ENCODE measurements at regions not wholly inside any gene's neighbourhood (a gene's known extent, or its start where the extent isn't known, plus 50 kb on each side); places are given as distances from the start of the nearest gene placed in this dataset.

GRCh38 chr5:29157975-29158374 lies 2035.5 kb upstream of the CDH6 start:
- ATAC-seq (ENCODE audit: poor library complexity): no peak
- Histone ChIP-seq H3K4me1 (ENCODE audit: insufficient read depth, low read length) (no peaks in the 10 kb centered on the region), H3K36me3 (ENCODE audit: insufficient read depth, low read length) (no peaks in the 10 kb centered on the region), H3K27ac (ENCODE audit: low read depth in 1 of 2, low read length in 2 of 2) (no peak overlapping the region), H3K9me3 (ENCODE audit: control insufficient read depth in 1 of 2, insufficient read depth in 1 of 2, low read length in 2 of 2) (peaks cover 0 to 5% of the 10 kb centered on the region in 2 experiments), H3K4me3 (ENCODE audit: low read length) (no peak overlapping the region), H3K27me3 (ENCODE audit: control insufficient read depth in 1 of 2, insufficient read depth in 2 of 2, low read length in 2 of 2) (no peaks in the 10 kb centered on the region)
- Mint-ChIP-seq H3K27me3 (no peaks in the 10 kb centered on the region), H3K36me3 (ENCODE audit: low read depth) (no peaks in the 10 kb centered on the region), H3K4me3 (no peak overlapping the region), H3K9me3 (peaks cover 9% of the 10 kb centered on the region), H3K27ac (no peak overlapping the region), H3K4me1 (ENCODE audit: low read depth) (no peaks in the 10 kb centered on the region)
- no peak for DNase-seq
- ChIA-PET CTCF (no interaction called here), POLR2A (no interaction called here)
- TF ChIP-seq CTCF (IDR thresholded peaks at IDR 0.05): no peak
- intact Hi-C loops (cut with DNase I, micrococcal nuclease): no loop called here

DNA sequence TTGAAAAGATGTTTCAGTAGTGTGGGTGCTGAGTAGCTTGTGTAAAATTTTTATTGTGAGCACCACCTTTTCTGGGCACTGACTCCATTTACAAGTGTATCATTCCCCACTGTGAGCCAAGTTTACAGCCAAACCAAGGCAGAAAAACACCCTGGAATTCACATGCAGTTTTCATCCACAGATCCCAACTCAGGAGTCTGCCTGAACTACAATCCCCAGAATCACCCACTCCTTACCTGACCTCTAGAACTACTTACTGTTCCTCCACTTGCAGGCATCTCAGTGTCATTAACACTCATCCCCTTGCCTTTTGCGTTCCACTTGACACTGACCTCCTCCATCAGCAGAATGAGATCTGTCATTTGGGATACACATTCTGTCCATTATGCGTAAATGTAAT lies 2042.6 kb upstream of the CDH6 start:
- DNase-seq (no peak), ATAC-seq (ENCODE audit: poor library complexity) (no peak)
- no peak overlapping the region for H3K27ac ChIP-seq (ENCODE audit: low read depth in 1 of 2, low read length in 2 of 2)
- intact Hi-C loops (cut with DNase I, micrococcal nuclease): no loop called here
- ChIA-PET CTCF (no interaction called here), POLR2A (no interaction called here)
- Mint-ChIP-seq H3K27me3 (no peaks in the 10 kb centered on the region), H3K9me3 (peaks cover 6% of the 10 kb centered on the region), H3K27ac (no peak overlapping the region), H3K36me3 (ENCODE audit: low read depth) (no peaks in the 10 kb centered on the region), H3K4me1 (ENCODE audit: low read depth) (no peaks in the 10 kb centered on the region), H3K4me3 (no peak overlapping the region)
- no peak for TF ChIP-seq CTCF (IDR thresholded peaks at IDR 0.05)
- H3K36me3 ChIP-seq (ENCODE audit: insufficient read depth, low read length): no peaks in the 10 kb centered on the region
- no peaks in the 10 kb centered on the region for H3K4me1 ChIP-seq (ENCODE audit: insufficient read depth, low read length)
- H3K4me3 ChIP-seq (ENCODE audit: low read length): no peak overlapping the region
- H3K27me3 ChIP-seq (ENCODE audit: control insufficient read depth in 1 of 2, insufficient read depth in 2 of 2, low read length in 2 of 2): no peaks in the 10 kb centered on the region
- H3K9me3 ChIP-seq (ENCODE audit: control insufficient read depth in 1 of 2, insufficient read depth in 1 of 2, low read length in 2 of 2): peaks cover 0 to 4% of the 10 kb centered on the region in 2 experiments

DNA sequence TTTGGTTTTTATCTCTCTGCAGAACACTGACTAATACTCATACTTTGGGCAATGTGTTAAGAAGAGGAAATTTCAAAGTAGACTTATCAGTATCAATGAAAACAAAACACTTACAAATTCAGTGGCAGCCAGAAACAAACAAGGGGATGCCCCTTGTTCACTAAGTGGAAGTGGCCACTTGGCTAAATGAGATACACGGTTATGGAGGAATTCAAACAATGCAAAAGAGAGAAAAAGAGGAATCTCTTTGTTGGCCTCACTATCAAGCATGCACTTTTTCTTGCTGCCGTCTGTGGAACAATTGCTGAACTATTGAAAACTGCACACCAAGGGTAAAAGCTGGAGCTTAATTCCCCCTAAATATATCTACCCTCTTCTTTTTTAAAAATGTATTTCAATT lies 2044.9 kb upstream of the CDH6 start:
- Mint-ChIP-seq H3K4me1 (ENCODE audit: low read depth) (no peaks in the 10 kb centered on the region), H3K27ac (no peak overlapping the region), H3K9me3 (peaks cover 6% of the 10 kb centered on the region), H3K4me3 (no peak overlapping the region), H3K27me3 (no peaks in the 10 kb centered on the region), H3K36me3 (ENCODE audit: low read depth) (no peaks in the 10 kb centered on the region)
- DNase-seq (no peak), ATAC-seq (ENCODE audit: poor library complexity) (no peak)
- ChIA-PET POLR2A (no interaction called here), CTCF (no interaction called here)
- intact Hi-C loops (cut with DNase I, micrococcal nuclease): no loop called here
- H3K4me3 ChIP-seq (ENCODE audit: low read length): no peak overlapping the region
- no peak overlapping the region for H3K27ac ChIP-seq (ENCODE audit: low read depth in 1 of 2, low read length in 2 of 2)
- no peaks in the 10 kb centered on the region for H3K36me3 ChIP-seq (ENCODE audit: insufficient read depth, low read length)
- no peaks in the 10 kb centered on the region for H3K4me1 ChIP-seq (ENCODE audit: insufficient read depth, low read length)
- peaks cover 0 to 4% of the 10 kb centered on the region in 2 experiments for H3K9me3 ChIP-seq (ENCODE audit: control insufficient read depth in 1 of 2, insufficient read depth in 1 of 2, low read length in 2 of 2)
- no peak for TF ChIP-seq CTCF (IDR thresholded peaks at IDR 0.05)
- no peaks in the 10 kb centered on the region for H3K27me3 ChIP-seq (ENCODE audit: control insufficient read depth in 1 of 2, insufficient read depth in 2 of 2, low read length in 2 of 2)

Data from CD4-positive, alpha-beta T cell (primary cell).